GM21528 (cell line): ENCODE measurements at regions not wholly inside any gene's neighbourhood (a gene's known extent, or its start where the extent isn't known, plus 50 kb on each side); places are given as distances from the start of the nearest gene placed in this dataset.
"Not testable (repeated sequence)": the region's sequence is repeated elsewhere in the genome, so short reads cannot be mapped to it uniquely, and the experiment has no call there.

Source experiments
- ATAC-seq: cut with Tn5 transposase; IDR thresholded peaks from one replicate; pipeline ENCODE4 v1.9.1; 2021; ENCODE audit warnings: mild to moderate bottlenecking, moderate library complexity; ENCODE audit not compliant: unreplicated experiment, low FRiP score

DNA sequence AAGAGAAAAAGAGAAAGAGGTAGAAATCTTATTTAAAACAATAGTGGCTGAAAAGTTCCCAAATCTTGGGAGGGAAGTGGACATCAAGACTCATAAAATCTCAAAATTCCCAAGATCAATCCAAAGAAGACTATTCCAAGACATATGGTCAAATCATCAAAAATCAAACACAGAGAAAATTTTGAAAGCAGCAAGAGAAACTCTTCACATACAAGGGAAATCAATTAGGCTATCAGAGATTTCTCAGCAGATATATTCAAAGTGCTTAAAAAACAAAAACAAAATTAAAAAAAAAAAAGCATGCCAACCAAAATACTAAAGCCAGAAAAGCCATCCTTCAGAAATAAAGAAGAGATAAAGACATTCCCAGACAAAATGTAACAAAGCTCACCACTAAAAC is 52.6 kb upstream of the RALGPS2 start:
- ATAC-seq, result no peak

GRCh38 chr1:178674559-178674958 is 50.5 kb upstream of the RALGPS2 start:
- ATAC-seq, result not testable (repeated sequence)
